SU-DHL-6 (cell line): ENCODE measurements at regions not wholly inside any gene's neighbourhood (a gene's known extent, or its start where the extent isn't known, plus 50 kb on each side); places are given as distances from the start of the nearest gene placed in this dataset.

Experiments used
- EZH2phosphoT487 ChIP-seq: fragments of 200-600 bp; sonication (generic), shearing (Covaris generic); conservative IDR thresholded peaks from 2 replicates; pipeline ENCODE4 v1.6.1; 2018; ENCODE audit warnings: mild to moderate bottlenecking, antibody characterized with exemption, low read length, moderate library complexity, mixed read lengths
- TF ChIP-seq, protein P1 (sequence below): fragments of 200-600 bp; sonication (generic); IDR thresholded peaks from one replicate; pipeline ENCODE4 v1.5.1; 2017; ENCODE audit warnings: antibody characterized with exemption, mild to moderate bottlenecking, low read length, moderate library complexity; ENCODE audit not compliant: insufficient read depth, poor library complexity, severe bottlenecking

DNA sequence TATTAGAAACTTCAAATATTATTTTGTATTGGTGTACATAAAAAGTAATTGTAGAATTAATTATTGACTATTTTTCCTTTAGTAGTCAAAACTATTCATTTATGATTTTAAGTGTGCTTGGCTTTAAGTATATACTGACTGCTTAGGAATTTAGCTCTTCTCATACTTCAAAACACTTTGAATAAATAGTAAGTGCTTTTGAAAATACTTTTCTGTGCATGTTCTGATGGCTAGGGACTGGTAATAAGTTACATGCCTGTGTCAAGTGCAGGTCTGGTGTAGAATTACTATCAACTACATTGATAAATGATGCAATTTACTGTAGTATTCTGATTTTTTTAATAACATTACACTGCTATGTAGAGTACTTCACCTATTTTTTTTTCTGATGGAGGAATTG, 397.6 kb upstream of the SGO1 start:
- TF ChIP-seq, protein P1, sequence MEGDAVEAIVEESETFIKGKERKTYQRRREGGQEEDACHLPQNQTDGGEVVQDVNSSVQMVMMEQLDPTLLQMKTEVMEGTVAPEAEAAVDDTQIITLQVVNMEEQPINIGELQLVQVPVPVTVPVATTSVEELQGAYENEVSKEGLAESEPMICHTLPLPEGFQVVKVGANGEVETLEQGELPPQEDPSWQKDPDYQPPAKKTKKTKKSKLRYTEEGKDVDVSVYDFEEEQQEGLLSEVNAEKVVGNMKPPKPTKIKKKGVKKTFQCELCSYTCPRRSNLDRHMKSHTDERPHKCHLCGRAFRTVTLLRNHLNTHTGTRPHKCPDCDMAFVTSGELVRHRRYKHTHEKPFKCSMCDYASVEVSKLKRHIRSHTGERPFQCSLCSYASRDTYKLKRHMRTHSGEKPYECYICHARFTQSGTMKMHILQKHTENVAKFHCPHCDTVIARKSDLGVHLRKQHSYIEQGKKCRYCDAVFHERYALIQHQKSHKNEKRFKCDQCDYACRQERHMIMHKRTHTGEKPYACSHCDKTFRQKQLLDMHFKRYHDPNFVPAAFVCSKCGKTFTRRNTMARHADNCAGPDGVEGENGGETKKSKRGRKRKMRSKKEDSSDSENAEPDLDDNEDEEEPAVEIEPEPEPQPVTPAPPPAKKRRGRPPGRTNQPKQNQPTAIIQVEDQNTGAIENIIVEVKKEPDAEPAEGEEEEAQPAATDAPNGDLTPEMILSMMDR: no peak
- no peak for TF ChIP-seq EZH2phosphoT487
